HEK293T (cell line): ENCODE measurements at regions not wholly inside any gene's neighbourhood (a gene's known extent, or its start where the extent isn't known, plus 50 kb on each side); places are given as distances from the start of the nearest gene placed in this dataset.

Source experiments
- BHLHE40 ChIP-seq: fragments of 450-650 bp; IDR thresholded peaks from 2 replicates; pipeline ENCODE4 v1.6.1; 2016; ENCODE audit warnings: mild to moderate bottlenecking, moderate library complexity, borderline replicate concordance
- ELF4 ChIP-seq: fragments of 450-650 bp; IDR thresholded peaks from 2 replicates; pipeline ENCODE4 v1.6.1; 2017; ENCODE audit warnings: antibody characterized with exemption
- FOXA1 ChIP-seq: fragments of 450-650 bp; IDR thresholded peaks from 2 replicates; pipeline ENCODE4 v1.6.1; 2016; ENCODE audit warnings: mild to moderate bottlenecking
- FOXM1 ChIP-seq: fragments of 450-650 bp; IDR thresholded peaks from 2 replicates; pipeline ENCODE4 v1.6.1; 2017; ENCODE audit warnings: mild to moderate bottlenecking, borderline replicate concordance
- HDGF ChIP-seq: fragments of 450-650 bp; IDR thresholded peaks from 2 replicates; pipeline ENCODE4 v1.6.1; 2017; ENCODE audit warnings: antibody characterized with exemption, borderline replicate concordance
- L3MBTL2 ChIP-seq: fragments of 450-650 bp; conservative IDR thresholded peaks from 2 replicates; pipeline ENCODE4 v1.6.1; 2016; ENCODE audit warnings: mild to moderate bottlenecking
- NFRKB ChIP-seq: fragments of 450-650 bp; IDR thresholded peaks from 2 replicates; pipeline ENCODE4 v1.6.1; 2016; ENCODE audit warnings: mild to moderate bottlenecking, moderate library complexity
- SP1 ChIP-seq: fragments of 450-650 bp; IDR thresholded peaks from 2 replicates; pipeline ENCODE4 v1.6.1; 2017
- SUZ12 ChIP-seq: fragments of 450-650 bp; IDR thresholded peaks from 2 replicates; pipeline ENCODE4 v1.6.1; 2016; ENCODE audit warnings: mild to moderate bottlenecking
- TARDBP ChIP-seq: fragments of 450-650 bp; IDR thresholded peaks from 2 replicates; pipeline ENCODE4 v1.6.1; 2016

GRCh38 chr5:112584781-112585180 lies 152.9 kb upstream of the APC start:
- no peak for TF ChIP-seq FOXM1
- no peak for TF ChIP-seq ELF4
- TF ChIP-seq HDGF: no peak
- TF ChIP-seq TARDBP: no peak
- TF ChIP-seq SP1: no peak
- no peak for TF ChIP-seq NFRKB
- TF ChIP-seq BHLHE40: no peak
- no peak for TF ChIP-seq FOXA1
- no peak for TF ChIP-seq L3MBTL2
- no peak for TF ChIP-seq SUZ12
